ENCODE measurements at regions not wholly inside any gene's neighbourhood (a gene's known extent, or its start where the extent isn't known, plus 50 kb on each side); places are given as distances from the start of the nearest gene placed in this dataset.

GRCh38 chr14:87233806-87234384 lies 759.1 kb downstream of the GALC start:
- no peaks in the 10 kb centered on the region for H3K36me3 ChIP-seq (ENCODE audit: insufficient read depth, low read length)
- no peaks in the 10 kb centered on the region for H3K9me2 ChIP-seq (ENCODE audit: insufficient read depth, low read length)
- no peak overlapping the region for H3K4me2 ChIP-seq (ENCODE audit: low read length)
- H3K9me3 ChIP-seq (ENCODE audit: low read length): peaks cover 5% of the 10 kb centered on the region
- H3K27me3 ChIP-seq (ENCODE audit: insufficient read depth, low read depth, low read length): no peaks in the 10 kb centered on the region
- no peaks in the 10 kb centered on the region for H3F3A ChIP-seq (ENCODE audit: insufficient read depth, low read length, poor library complexity, severe bottlenecking)
- TF ChIP-seq TAF1 (IDR thresholded peaks at IDR 0.05; ENCODE audit: low read depth): no peak
- no peak for TF ChIP-seq EZH2 (IDR thresholded peaks at IDR 0.05; ENCODE audit: borderline replicate concordance, insufficient read depth, low read length, poor library complexity, severe bottlenecking)
- TF ChIP-seq MXI1 (conservative IDR thresholded peaks at IDR 0.05; ENCODE audit: poor library complexity, severe bottlenecking): no peak
- TF ChIP-seq SMC3 (conservative IDR thresholded peaks at IDR 0.05; ENCODE audit: poor library complexity): no peak
- TF ChIP-seq RAD21 (conservative IDR thresholded peaks at IDR 0.05): no peak
- no peak overlapping the region for H3K9ac ChIP-seq (ENCODE audit: low read length)
- H4K20me1 ChIP-seq (ENCODE audit: insufficient read depth): no peaks in the 10 kb centered on the region
- H3K79me2 ChIP-seq (replicated peaks; ENCODE audit: insufficient read depth, low read length): no peaks in the 10 kb centered on the region
- no peak overlapping the region for H3K4me3 ChIP-seq (ENCODE audit: low read length)
- H3K27ac ChIP-seq (ENCODE audit: low read length): no peak overlapping the region
- no peak overlapping the region for H2AFZ ChIP-seq (ENCODE audit: low read depth, low read length)

GRCh38 chr14:87233266-87233665 lies 759.7 kb downstream of the GALC start:
- no peaks in the 10 kb centered on the region for H3K27me3 ChIP-seq (ENCODE audit: insufficient read depth, low read depth, low read length)
- H3K79me2 ChIP-seq (replicated peaks; ENCODE audit: insufficient read depth, low read length): no peaks in the 10 kb centered on the region
- H3K9me2 ChIP-seq (ENCODE audit: insufficient read depth, low read length): no peaks in the 10 kb centered on the region
- H4K20me1 ChIP-seq (ENCODE audit: insufficient read depth): no peaks in the 10 kb centered on the region
- TF ChIP-seq SMC3 (conservative IDR thresholded peaks at IDR 0.05; ENCODE audit: poor library complexity): no peak
- no peak for TF ChIP-seq POLR2AphosphoS5 (IDR thresholded peaks at IDR 0.05)
- H3K9ac ChIP-seq (ENCODE audit: low read length): no peak overlapping the region
- no peak overlapping the region for H3K4me3 ChIP-seq (ENCODE audit: low read length)
- peaks cover 5% of the 10 kb centered on the region for H3K9me3 ChIP-seq (ENCODE audit: low read length)
- H3K27ac ChIP-seq (ENCODE audit: low read length): no peak overlapping the region
- H2AFZ ChIP-seq (ENCODE audit: low read depth, low read length): no peak overlapping the region
- H3K36me3 ChIP-seq (ENCODE audit: insufficient read depth, low read length): no peaks in the 10 kb centered on the region
- no peaks in the 10 kb centered on the region for H3F3A ChIP-seq (ENCODE audit: insufficient read depth, low read length, poor library complexity, severe bottlenecking)
- no peak overlapping the region for H3K4me2 ChIP-seq (ENCODE audit: low read length)

- no peak overlapping the region for H3K4me3 ChIP-seq (ENCODE audit: low read length)
Measured at GRCh38 chr14:87231336-87232026, 761.5 kb downstream of the GALC start.

More at GRCh38 chr14:87231336-87232026, 761.5 kb downstream of the GALC start:
- Histone ChIP-seq H3K27me3 (ENCODE audit: insufficient read depth, low read depth, low read length) (no peaks in the 10 kb centered on the region), H3K9ac (ENCODE audit: low read length) (no peak overlapping the region), H3K36me3 (ENCODE audit: insufficient read depth, low read length) (no peaks in the 10 kb centered on the region), H3K9me2 (ENCODE audit: insufficient read depth, low read length) (no peaks in the 10 kb centered on the region), H4K20me1 (ENCODE audit: insufficient read depth) (no peaks in the 10 kb centered on the region), H3F3A (ENCODE audit: insufficient read depth, low read length, poor library complexity, severe bottlenecking) (no peaks in the 10 kb centered on the region), H3K4me2 (ENCODE audit: low read length) (no peak overlapping the region), H3K9me3 (ENCODE audit: low read length) (peaks cover 5% of the 10 kb centered on the region), H2AFZ (ENCODE audit: low read depth, low read length) (no peak overlapping the region), H3K79me2 (replicated peaks; ENCODE audit: insufficient read depth, low read length) (no peaks in the 10 kb centered on the region), H3K27ac (ENCODE audit: low read length) (no peak overlapping the region)
- TF ChIP-seq MXI1 (conservative IDR thresholded peaks at IDR 0.05; ENCODE audit: poor library complexity, severe bottlenecking): no peak
- no peak for TF ChIP-seq TAF1 (IDR thresholded peaks at IDR 0.05; ENCODE audit: low read depth)
- TF ChIP-seq POLR2AphosphoS5 (IDR thresholded peaks at IDR 0.05): no peak
- TF ChIP-seq SMC3 (conservative IDR thresholded peaks at IDR 0.05; ENCODE audit: poor library complexity): no peak
- no peak for TF ChIP-seq CTCF (IDR thresholded peaks at IDR 0.05; ENCODE audit: poor library complexity, severe bottlenecking)
- no peak for TF ChIP-seq EZH2 (IDR thresholded peaks at IDR 0.05; ENCODE audit: borderline replicate concordance, insufficient read depth, low read length, poor library complexity, severe bottlenecking)
- TF ChIP-seq REST (IDR thresholded peaks at IDR 0.05; ENCODE audit: borderline replicate concordance): no peak
- no peak for TF ChIP-seq RAD21 (conservative IDR thresholded peaks at IDR 0.05)
- no peak for TF ChIP-seq EP300 (conservative IDR thresholded peaks at IDR 0.05; ENCODE audit: poor library complexity, severe bottlenecking)
